Coronary artery (tissue), 2 donors: ENCODE measurements at regions not wholly inside any gene's neighbourhood (a gene's known extent, or its start where the extent isn't known, plus 50 kb on each side); places are given as distances from the start of the nearest gene placed in this dataset.
"Not testable (repeated sequence)": the region's sequence is repeated elsewhere in the genome, so short reads cannot be mapped to it uniquely, and the experiment has no call there.

Experiments
- DNase-seq: peaks from one replicate; pipeline ENCODE4 v3.0.0-alpha.2; 2017; ENCODE audit warnings: low spot score
- H3K27ac ChIP-seq, 2 donors: fragments of 200-600 bp; sonication (generic); one replicate each; pipeline ENCODE4 v1.5.1; 2016 to 2019
- H3K4me3 ChIP-seq: fragments of 200-600 bp; sonication (generic); 2 replicates; pipeline ENCODE4 v1.5.1; 2016; ENCODE audit warnings: mild to moderate bottlenecking, moderate library complexity
- CTCF ChIP-seq: fragments of 200-600 bp; sonication (generic); IDR thresholded peaks from one replicate; pipeline ENCODE4 v1.5.1; 2019; ENCODE audit warnings: antibody characterized with exemption

- Histone ChIP-seq H3K4me3 (no peak overlapping the region), H3K27ac (no peak overlapping the region)
- no peak for TF ChIP-seq CTCF
- DNase-seq, result no peak
Observed at GRCh38 chr4:59503731-59504130, 1696.4 kb upstream of the ADGRL3 start.

- DNase-seq, result not testable (repeated sequence)
Observed at GRCh38 chr4:59511809-59512208, 1688.3 kb upstream of the ADGRL3 start.

GRCh38 chr4:59517007-59517406, 1683.1 kb upstream of the ADGRL3 start:
- H3K27ac ChIP-seq, result no peak overlapping the region
- no peak overlapping the region for H3K4me3 ChIP-seq
- no peak for DNase-seq
- TF ChIP-seq CTCF, result no peak

More at GRCh38 chr4:59511809-59512208, 1688.3 kb upstream of the ADGRL3 start:
- H3K4me3 ChIP-seq, H3K27ac ChIP-seq: not testable (repeated sequence)

GRCh38 chr4:59518005-59518823, 1681.9 kb upstream of the ADGRL3 start:
- no peak for TF ChIP-seq CTCF
- DNase-seq, result no peak
- H3K4me3 ChIP-seq, result no peak overlapping the region
- H3K27ac ChIP-seq, result no peak overlapping the region

GRCh38 chr4:59525885-59526284, 1674.2 kb upstream of the ADGRL3 start:
- no peak for TF ChIP-seq CTCF
- no peak for DNase-seq
- Histone ChIP-seq H3K27ac (no peak overlapping the region), H3K4me3 (no peak overlapping the region)

- Histone ChIP-seq H3K4me3 (no peak overlapping the region), H3K27ac (no peak overlapping the region)
- no peak for TF ChIP-seq CTCF
- DNase-seq, result no peak
Observed at GRCh38 chr4:59535541-59535940, 1664.6 kb upstream of the ADGRL3 start.

- TF ChIP-seq CTCF, result no peak
- no peak overlapping the region for H3K4me3 ChIP-seq
- DNase-seq, result no peak
- H3K27ac ChIP-seq, result no peak overlapping the region
Observed at GRCh38 chr4:59536428-59536827, 1663.7 kb upstream of the ADGRL3 start.
